HCT116 (cell line): ENCODE measurements at regions not wholly inside any gene's neighbourhood (a gene's known extent, or its start where the extent isn't known, plus 50 kb on each side); places are given as distances from the start of the nearest gene placed in this dataset.

Experiments used
- ATAC-seq: fragments of 200-7000 bp; cut with Tn5 transposase; 2 replicates; pipeline ENCODE4 v1.9.1; 2020; ENCODE audit warnings: mild to moderate bottlenecking, moderate library complexity
- BruUV-seq: library from RNA; stranded (reverse); fragments of 400-500 nt; replicated peaks from 2 replicates; lab custom pipeline; 2021; lab: Mats Ljungman, UMichigan
- CTCF ChIA-PET: fragments of 300-600 bp; sonication (Branson Sonifier 250); formaldehyde crosslinking; loops from one replicate; lab custom pipeline; 2021; ENCODE audit warnings: antibody characterized with exemption; lab: Charles Lee
- POLR2A ChIA-PET: fragments of 300-600, 350-600 bp; sonication (Branson Sonifier 250); formaldehyde crosslinking; loops from one replicate; lab custom pipeline; 2021; ENCODE audit warnings: antibody characterized with exemption; lab: Charles Lee
- RAD21 ChIA-PET, 2 experiments: fragments of 300-600 bp; sonication (Branson Sonifier 250); formaldehyde crosslinking; loops; one replicate each; lab custom pipeline; 2023; ENCODE audit warnings: low total read pairs in 2 of 2; ENCODE audit not compliant: uncharacterized antibody in 2 of 2, unreplicated experiment in 2 of 2, low non-redundant PET in 1 of 2; lab: Charles Lee
- DNase-seq: peaks from one replicate; pipeline ENCODE4 v3.0.0-alpha.2; 2010; ENCODE audit warnings: low read depth, low spot score
- H2AFZ ChIP-seq: fragments of 200-600 bp; shearing (Covaris generic), sonication (generic); 2 replicates; pipeline ENCODE4 v1.6.1; 2017; ENCODE audit warnings: low read depth, mixed run types, mixed read lengths, antibody characterized with exemption, low read length; ENCODE audit not compliant: poor library complexity, severe bottlenecking
- H3K27ac ChIP-seq: 2 replicates; pipeline ENCODE4 v1.5.1; 2012; ENCODE audit warnings: low read depth, low read length
- H3K27me3 ChIP-seq: fragments of 200-600 bp; sonication (generic); 2 replicates; pipeline ENCODE4 v1.6.1; 2016; ENCODE audit warnings: mixed run types, low read length, mixed read lengths; ENCODE audit not compliant: insufficient read depth
- H3K36me3 ChIP-seq, 2 experiments: fragments of 200-500 bp in 1 of 2; fragments of 200-600 bp in 1 of 2; sonication (Bioruptor generic) in 1 of 2; sonication (generic) in 1 of 2; 2 replicates each; pipeline versions ENCODE4 v1.5.1 to v1.6.1; 2014 to 2016; ENCODE audit warnings: low read length in 2 of 2, inconsistent platforms in 1 of 2, mixed read lengths in 1 of 2, mixed run types in 1 of 2; ENCODE audit not compliant: insufficient read depth in 2 of 2, control insufficient read depth in 1 of 2
- H3K4me1 ChIP-seq, 2 experiments: fragments of 200-600 bp in 1 of 2; sonication (generic) in 1 of 2; 2 replicates each; pipeline versions ENCODE4 v1.5.1 to v1.6.1; 2012 to 2017; ENCODE audit warnings: low read length in 2 of 2, inconsistent platforms in 1 of 2, mild to moderate bottlenecking in 1 of 2, mixed read lengths in 1 of 2, mixed run types in 1 of 2, moderate library complexity in 1 of 2; ENCODE audit not compliant: insufficient read depth in 2 of 2, control insufficient read depth in 1 of 2
- H3K4me2 ChIP-seq: fragments of 200-600 bp; sonication (generic); 2 replicates; pipeline ENCODE4 v1.6.1; 2017; ENCODE audit warnings: mixed run types, low read length, mixed read lengths
- H3K4me3 ChIP-seq, 2 experiments: fragments of 200-600 bp in 1 of 2; sonication (generic) in 1 of 2; replicated peaks in 1 of 2; 2 replicates each; pipeline ENCODE4 v1.5.1; 2011 to 2016; ENCODE audit warnings: low read length in 2 of 2, control low read depth in 1 of 2, low read depth in 1 of 2, mild to moderate bottlenecking in 1 of 2, mixed read lengths in 1 of 2, mixed run types in 1 of 2
- H3K79me2 ChIP-seq: fragments of 200-600 bp; sonication (generic); 2 replicates; pipeline ENCODE4 v1.6.1; 2017; ENCODE audit warnings: mild to moderate bottlenecking, mixed run types, low read length, moderate library complexity, mixed read lengths; ENCODE audit not compliant: insufficient read depth
- H3K9ac ChIP-seq: fragments of 200-600 bp; sonication (generic); 2 replicates; pipeline ENCODE4 v1.6.1; 2016; ENCODE audit warnings: low read length, mixed read lengths
- H3K9me2 ChIP-seq: fragments of 200-600 bp; sonication (generic), shearing (Covaris generic); 2 replicates; pipeline ENCODE4 v1.6.1; 2017; ENCODE audit warnings: mixed run types, mild to moderate bottlenecking, moderate library complexity; ENCODE audit not compliant: insufficient read depth
- H3K9me3 ChIP-seq, 2 experiments: fragments of 200-500 bp in 1 of 2; fragments of 200-600 bp in 1 of 2; sonication (Bioruptor generic) in 1 of 2; sonication (generic) in 1 of 2; 2 replicates each; pipeline ENCODE4 v1.6.1; 2014 to 2017; ENCODE audit warnings: low read length in 2 of 2, mixed read lengths in 2 of 2, inconsistent platforms in 1 of 2, low read depth in 1 of 2, mild to moderate bottlenecking in 1 of 2, mixed run types in 1 of 2, moderate library complexity in 1 of 2; ENCODE audit not compliant: control insufficient read depth in 1 of 2, insufficient read depth in 1 of 2
- H4K20me1 ChIP-seq: fragments of 200-600 bp; sonication (generic), shearing (Covaris generic); 2 replicates; pipeline ENCODE4 v1.6.1; 2017; ENCODE audit warnings: mixed run types, mild to moderate bottlenecking, moderate library complexity; ENCODE audit not compliant: insufficient read depth
- EGR1 ChIP-seq: IDR thresholded peaks from 2 replicates; pipeline ENCODE4 v1.6.1; 2012; ENCODE audit warnings: low read depth
- EZH2 ChIP-seq: fragments of 200-600 bp; sonication (generic); IDR thresholded peaks from 2 replicates; pipeline ENCODE4 v1.6.1; 2017; ENCODE audit warnings: antibody characterized with exemption, mixed run types
- FOSL1 ChIP-seq: IDR thresholded peaks from 2 replicates; pipeline ENCODE4 v1.6.1; 2012; ENCODE audit warnings: low read depth
- JUND ChIP-seq: IDR thresholded peaks from 2 replicates; pipeline ENCODE4 v1.6.1; 2012
- POLR2A ChIP-seq: IDR thresholded peaks from 2 replicates; pipeline ENCODE4 v1.7.0; 2011; ENCODE audit warnings: borderline replicate concordance; ENCODE audit not compliant: insufficient read depth, insufficient read length; ENCODE audit errors: extremely low read depth
- RAD21 ChIP-seq: IDR thresholded peaks from 2 replicates; pipeline ENCODE4 v1.6.1; 2012; ENCODE audit warnings: low read depth, mild to moderate bottlenecking
- SP1 ChIP-seq: IDR thresholded peaks from 2 replicates; pipeline ENCODE4 v1.6.1; 2012; ENCODE audit warnings: low read depth
- TCF7L2 ChIP-seq: IDR thresholded peaks from 2 replicates; pipeline ENCODE4 v1.7.0; 2011; ENCODE audit warnings: borderline replicate concordance, inconsistent platforms; ENCODE audit not compliant: insufficient read depth, insufficient read length; ENCODE audit errors: extremely low read depth
- YY1 ChIP-seq: IDR thresholded peaks from 2 replicates; pipeline ENCODE4 v1.6.1; 2011; ENCODE audit warnings: low read length, low read depth, moderate library complexity, mild to moderate bottlenecking; ENCODE audit not compliant: insufficient replicate concordance; ENCODE audit errors: extremely low read depth
- intact Hi-C: fragments of 100-400 bp; cut with micrococcal nuclease; formaldehyde crosslinking; loops from 2 replicates; pipeline ENCODE4 v1.10.0; 2022

- TF ChIP-seq EGR1 (no peak), YY1 (no peak), EZH2 (no peak), POLR2A (no peak), JUND (no peak), FOSL1 (no peak), TCF7L2 (no peak), RAD21 (no peak)
Observed at GRCh38 chr16:86733546-86734254, 155.4 kb downstream of the FOXL1 start (continued).

- no peaks in the 10 kb centered on the region for H3K9me3 ChIP-seq
- no peak for ATAC-seq
- POLR2A ChIA-PET: no interaction called here
- RAD21 ChIA-PET: no interaction called here
- no peak overlapping the region for H3K4me3 ChIP-seq
- no TSS peak for BruUV-seq
- no peaks in the 10 kb centered on the region for H3K36me3 ChIP-seq
- no peaks in the 10 kb centered on the region for H3K4me1 ChIP-seq
- no peak overlapping the region for H3K27ac ChIP-seq
- no peak for DNase-seq
- H2AFZ ChIP-seq: no peak overlapping the region
- TF ChIP-seq RAD21 (no peak), EGR1 (no peak), SP1 (no peak)
- H3K27me3 ChIP-seq: peaks cover 32% of the 10 kb centered on the region
- no peaks in the 10 kb centered on the region for H3K79me2 ChIP-seq
- intact Hi-C loops: no loop called here
- CTCF ChIA-PET: no interaction called here
- H4K20me1 ChIP-seq: no peaks in the 10 kb centered on the region
- no peaks in the 10 kb centered on the region for H3K9me2 ChIP-seq
- H3K9ac ChIP-seq: no peak overlapping the region
- no peak overlapping the region for H3K4me2 ChIP-seq
Observed at GRCh38 chr16:86734543-86735460, 156.5 kb downstream of the FOXL1 start.
